Esophagus muscularis mucosa (tissue), 4 donors: ENCODE measurements at regions not wholly inside any gene's neighbourhood (a gene's known extent, or its start where the extent isn't known, plus 50 kb on each side); places are given as distances from the start of the nearest gene placed in this dataset.

ENCODE experiments used
- EP300 ChIP-seq: sonication (generic); formaldehyde crosslinking; IDR thresholded peaks from one replicate; pipeline ENCODE4 v1.6.1; 2017; ENCODE audit warnings: antibody characterized with exemption
- POLR2A ChIP-seq: fragments of 450-650 bp; IDR thresholded peaks from one replicate; pipeline ENCODE4 v1.6.1; 2017; ENCODE audit warnings: antibody characterized with exemption, moderate library complexity, mild to moderate bottlenecking, low read depth
- TF ChIP-seq, protein P1 (sequence below), 3 experiments: fragments of 200-600 bp in 2 of 3; fragments of 450-650 bp in 1 of 3; sonication (generic) in 2 of 3; IDR thresholded peaks; one replicate each; pipeline ENCODE4 v1.5.1; 2017 to 2019; ENCODE audit warnings: antibody characterized with exemption in 3 of 3, mild to moderate bottlenecking in 2 of 3, moderate library complexity in 1 of 3

DNA sequence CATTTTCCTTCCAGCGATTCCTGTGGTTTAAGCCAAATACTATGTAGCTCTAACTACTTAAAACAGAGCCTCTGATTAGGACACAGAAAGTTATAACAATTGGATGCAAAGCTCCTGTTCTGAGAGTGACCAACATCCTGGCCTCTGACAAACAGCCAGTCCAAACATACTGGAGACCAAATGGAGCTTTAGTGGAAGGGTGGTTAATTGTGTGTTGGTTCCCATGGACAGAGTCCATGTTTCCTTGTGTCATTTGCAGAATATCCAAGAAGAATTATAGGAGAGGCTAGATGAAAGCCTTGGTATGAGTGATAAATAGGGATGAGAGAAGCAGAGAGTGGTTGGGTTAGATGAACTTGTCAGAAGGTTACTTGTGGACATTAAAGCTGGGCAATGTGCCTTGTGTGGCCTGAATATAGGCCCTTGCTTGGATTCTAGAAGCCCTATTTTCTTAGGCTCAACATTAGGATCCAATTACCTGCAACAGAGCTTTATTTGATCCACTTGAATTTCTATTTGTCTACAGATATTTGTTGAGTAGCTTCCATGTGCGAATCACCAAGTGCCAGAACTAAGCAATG lies 180.5 kb upstream of the GORAB start:
- TF ChIP-seq, protein P1, sequence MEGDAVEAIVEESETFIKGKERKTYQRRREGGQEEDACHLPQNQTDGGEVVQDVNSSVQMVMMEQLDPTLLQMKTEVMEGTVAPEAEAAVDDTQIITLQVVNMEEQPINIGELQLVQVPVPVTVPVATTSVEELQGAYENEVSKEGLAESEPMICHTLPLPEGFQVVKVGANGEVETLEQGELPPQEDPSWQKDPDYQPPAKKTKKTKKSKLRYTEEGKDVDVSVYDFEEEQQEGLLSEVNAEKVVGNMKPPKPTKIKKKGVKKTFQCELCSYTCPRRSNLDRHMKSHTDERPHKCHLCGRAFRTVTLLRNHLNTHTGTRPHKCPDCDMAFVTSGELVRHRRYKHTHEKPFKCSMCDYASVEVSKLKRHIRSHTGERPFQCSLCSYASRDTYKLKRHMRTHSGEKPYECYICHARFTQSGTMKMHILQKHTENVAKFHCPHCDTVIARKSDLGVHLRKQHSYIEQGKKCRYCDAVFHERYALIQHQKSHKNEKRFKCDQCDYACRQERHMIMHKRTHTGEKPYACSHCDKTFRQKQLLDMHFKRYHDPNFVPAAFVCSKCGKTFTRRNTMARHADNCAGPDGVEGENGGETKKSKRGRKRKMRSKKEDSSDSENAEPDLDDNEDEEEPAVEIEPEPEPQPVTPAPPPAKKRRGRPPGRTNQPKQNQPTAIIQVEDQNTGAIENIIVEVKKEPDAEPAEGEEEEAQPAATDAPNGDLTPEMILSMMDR (IDR thresholded peaks at IDR 0.05) = no peak
- TF ChIP-seq POLR2A = no peak
- TF ChIP-seq EP300 = no peak
